Dedifferentiated amniotic fluid mesenchymal stem cell (primary cell): ENCODE measurements at regions not wholly inside any gene's neighbourhood (a gene's known extent, or its start where the extent isn't known, plus 50 kb on each side); places are given as distances from the start of the nearest gene placed in this dataset.
"Not testable (repeated sequence)": the region's sequence is repeated elsewhere in the genome, so short reads cannot be mapped to it uniquely, and the experiment has no call there.

ENCODE experiments used
- DNase-seq: peaks from one replicate; pipeline ENCODE4 v3.0.0-alpha.2; 2016; ENCODE audit errors: extremely low spot score

GRCh38 chr2:378364-378763 is 90.5 kb upstream of the ALKAL2 start:
- DNase-seq, result no peak

- DNase-seq, result no peak
Observed at GRCh38 chr2:377414-377813, 89.5 kb upstream of the ALKAL2 start.

- no peak for DNase-seq
Observed at GRCh38 chr2:375956-376307, 88.0 kb upstream of the ALKAL2 start.

GRCh38 chr2:375270-375955 is 87.5 kb upstream of the ALKAL2 start:
- DNase-seq, result no peak

GRCh38 chr2:368386-368785 is 80.5 kb upstream of the ALKAL2 start:
- no peak for DNase-seq

GRCh38 chr2:367246-367645 is 79.4 kb upstream of the ALKAL2 start:
- DNase-seq, result no peak

- DNase-seq, result no peak
Observed at GRCh38 chr2:366706-367105, 78.8 kb upstream of the ALKAL2 start.

GRCh38 chr2:365367-366275 is 77.7 kb upstream of the ALKAL2 start:
- no peak for DNase-seq

GRCh38 chr2:363824-364470 is 76.1 kb upstream of the ALKAL2 start:
- DNase-seq, result no peak

GRCh38 chr2:362924-363323 is 75.0 kb upstream of the ALKAL2 start:
- DNase-seq, result no peak

GRCh38 chr2:360124-360523 is 72.2 kb upstream of the ALKAL2 start:
- no peak for DNase-seq

GRCh38 chr2:359047-359446 is 71.2 kb upstream of the ALKAL2 start:
- no peak for DNase-seq

- DNase-seq, result no peak
Observed at GRCh38 chr2:357811-358210, 69.9 kb upstream of the ALKAL2 start.

- DNase-seq, result not testable (repeated sequence)
Observed at GRCh38 chr2:356304-356703, 68.4 kb upstream of the ALKAL2 start.

GRCh38 chr2:355773-356172 is 67.9 kb upstream of the ALKAL2 start:
- no peak for DNase-seq

- no peak for DNase-seq
Observed at GRCh38 chr2:352696-353095, 64.8 kb upstream of the ALKAL2 start.

- no peak for DNase-seq
Observed at GRCh38 chr2:349390-349789, 61.5 kb upstream of the ALKAL2 start.

GRCh38 chr2:348361-348916 is 60.5 kb upstream of the ALKAL2 start:
- no peak for DNase-seq

- DNase-seq, result no peak
Observed at GRCh38 chr2:344811-345210, 56.9 kb upstream of the ALKAL2 start.

GRCh38 chr2:343355-343754 is 55.5 kb upstream of the ALKAL2 start:
- DNase-seq, result no peak

- no peak for DNase-seq
Observed at GRCh38 chr2:341912-342311, 54.0 kb upstream of the ALKAL2 start.

GRCh38 chr2:341017-341542 is 53.2 kb upstream of the ALKAL2 start:
- DNase-seq, result no peak
